ENCODE measurements at regions not wholly inside any gene's neighbourhood (a gene's known extent, or its start where the extent isn't known, plus 50 kb on each side); places are given as distances from the start of the nearest gene placed in this dataset.
A peak's percentile ranks its signal among the peaks of the same experiment; 100 is the strongest.
"Not testable (repeated sequence)": the region's sequence is repeated elsewhere in the genome, so short reads cannot be mapped to it uniquely, and the experiment has no call there.

DNA sequence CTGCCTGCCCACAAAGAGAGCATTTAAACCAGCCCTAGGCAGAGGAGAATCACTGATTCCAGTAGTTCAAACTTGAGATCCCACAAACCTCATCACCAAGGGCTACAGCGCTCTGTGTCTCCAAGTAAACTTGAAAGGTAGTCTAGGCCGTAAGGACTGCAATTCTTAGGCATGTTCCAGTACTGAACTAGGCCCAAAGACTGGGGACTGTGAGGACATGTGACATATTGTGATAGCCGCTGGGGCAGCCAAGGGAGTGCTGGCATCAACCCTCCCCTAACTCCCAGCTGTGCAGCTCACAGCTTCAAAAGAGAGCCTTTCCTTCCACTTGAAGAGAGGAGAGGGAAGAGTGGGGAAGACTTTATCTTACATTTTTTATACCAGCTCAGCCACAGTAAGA, 291.0 kb upstream of the PRR16 start:
- Mint-ChIP-seq H3K4me3 (ENCODE audit: unreplicated experiment) (no peak overlapping the region), H3K27me3 (ENCODE audit: unreplicated experiment) (peaks cover 31% of the 10 kb centered on the region), H3K9me3 (ENCODE audit: unreplicated experiment) (no peaks in the 10 kb centered on the region), H3K27ac (ENCODE audit: unreplicated experiment) (no peak overlapping the region), H3K36me3 (ENCODE audit: unreplicated experiment) (no peaks in the 10 kb centered on the region), H3K4me1 (ENCODE audit: unreplicated experiment) (no peaks in the 10 kb centered on the region)
- peak; percentile 67 for DNase-seq (ENCODE audit: extremely low spot score, unreplicated experiment)
- TF ChIP-seq, protein P1, sequence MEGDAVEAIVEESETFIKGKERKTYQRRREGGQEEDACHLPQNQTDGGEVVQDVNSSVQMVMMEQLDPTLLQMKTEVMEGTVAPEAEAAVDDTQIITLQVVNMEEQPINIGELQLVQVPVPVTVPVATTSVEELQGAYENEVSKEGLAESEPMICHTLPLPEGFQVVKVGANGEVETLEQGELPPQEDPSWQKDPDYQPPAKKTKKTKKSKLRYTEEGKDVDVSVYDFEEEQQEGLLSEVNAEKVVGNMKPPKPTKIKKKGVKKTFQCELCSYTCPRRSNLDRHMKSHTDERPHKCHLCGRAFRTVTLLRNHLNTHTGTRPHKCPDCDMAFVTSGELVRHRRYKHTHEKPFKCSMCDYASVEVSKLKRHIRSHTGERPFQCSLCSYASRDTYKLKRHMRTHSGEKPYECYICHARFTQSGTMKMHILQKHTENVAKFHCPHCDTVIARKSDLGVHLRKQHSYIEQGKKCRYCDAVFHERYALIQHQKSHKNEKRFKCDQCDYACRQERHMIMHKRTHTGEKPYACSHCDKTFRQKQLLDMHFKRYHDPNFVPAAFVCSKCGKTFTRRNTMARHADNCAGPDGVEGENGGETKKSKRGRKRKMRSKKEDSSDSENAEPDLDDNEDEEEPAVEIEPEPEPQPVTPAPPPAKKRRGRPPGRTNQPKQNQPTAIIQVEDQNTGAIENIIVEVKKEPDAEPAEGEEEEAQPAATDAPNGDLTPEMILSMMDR (IDR thresholded peaks at IDR 0.05), result no peak

DNA sequence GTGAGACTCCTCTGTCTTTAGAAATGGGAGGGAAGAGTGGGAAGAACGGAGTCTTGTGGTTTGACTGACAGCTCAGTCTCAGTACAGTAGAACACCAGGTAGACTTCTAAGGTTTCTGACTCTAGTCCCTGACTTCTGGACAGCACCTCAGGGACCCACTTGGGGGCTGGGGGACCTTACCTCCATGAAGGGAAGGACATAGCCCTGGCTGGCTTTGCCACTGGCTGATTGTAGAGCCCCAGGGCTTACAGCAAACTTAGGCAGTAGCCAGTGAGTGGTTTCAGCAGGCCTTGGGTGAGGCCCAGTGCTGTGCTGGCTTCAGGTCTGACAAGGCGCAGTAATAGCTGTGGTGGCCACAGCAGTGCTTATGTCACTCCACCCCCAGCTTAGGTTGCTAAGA, 290.0 kb upstream of the PRR16 start:
- Mint-ChIP-seq H3K27me3 (ENCODE audit: unreplicated experiment) (peaks cover 23% of the 10 kb centered on the region), H3K27ac (ENCODE audit: unreplicated experiment) (no peak overlapping the region), H3K9me3 (ENCODE audit: unreplicated experiment) (no peaks in the 10 kb centered on the region), H3K36me3 (ENCODE audit: unreplicated experiment) (no peaks in the 10 kb centered on the region), H3K4me1 (ENCODE audit: unreplicated experiment) (no peaks in the 10 kb centered on the region), H3K4me3 (ENCODE audit: unreplicated experiment) (no peak overlapping the region)
- DNase-seq (ENCODE audit: extremely low spot score, unreplicated experiment), result peak; percentile 69
- TF ChIP-seq, protein P1 (IDR thresholded peaks at IDR 0.05), result no peak

DNA sequence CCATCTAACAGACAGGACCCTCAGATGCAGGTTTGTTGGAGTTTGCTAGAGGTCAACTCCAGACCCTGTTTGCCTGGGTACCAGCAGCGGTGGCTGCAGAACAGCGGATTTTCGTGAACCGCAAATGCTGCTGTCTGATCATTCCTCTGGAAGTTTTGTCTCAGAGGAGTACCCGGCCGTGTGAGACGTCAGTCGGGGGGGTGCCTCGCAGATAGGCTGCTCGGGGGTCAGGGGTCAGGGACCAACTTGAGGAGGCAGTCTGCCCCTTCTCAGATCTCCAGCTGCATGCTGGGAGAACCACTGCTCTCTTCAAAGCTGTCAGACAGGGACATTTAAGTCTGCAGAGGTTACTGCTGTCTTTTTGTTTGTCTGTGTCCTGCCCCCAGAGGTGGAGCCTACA, 282.9 kb upstream of the PRR16 start:
- H3K4me3 Mint-ChIP-seq (ENCODE audit: unreplicated experiment); H3K4me1 Mint-ChIP-seq (ENCODE audit: unreplicated experiment); DNase-seq (ENCODE audit: extremely low spot score, unreplicated experiment); H3K36me3 Mint-ChIP-seq (ENCODE audit: unreplicated experiment); H3K27ac Mint-ChIP-seq (ENCODE audit: unreplicated experiment); H3K9me3 Mint-ChIP-seq (ENCODE audit: unreplicated experiment): not testable (repeated sequence)
- peaks cover 19% of the 10 kb centered on the region for H3K27me3 Mint-ChIP-seq (ENCODE audit: unreplicated experiment)

DNA sequence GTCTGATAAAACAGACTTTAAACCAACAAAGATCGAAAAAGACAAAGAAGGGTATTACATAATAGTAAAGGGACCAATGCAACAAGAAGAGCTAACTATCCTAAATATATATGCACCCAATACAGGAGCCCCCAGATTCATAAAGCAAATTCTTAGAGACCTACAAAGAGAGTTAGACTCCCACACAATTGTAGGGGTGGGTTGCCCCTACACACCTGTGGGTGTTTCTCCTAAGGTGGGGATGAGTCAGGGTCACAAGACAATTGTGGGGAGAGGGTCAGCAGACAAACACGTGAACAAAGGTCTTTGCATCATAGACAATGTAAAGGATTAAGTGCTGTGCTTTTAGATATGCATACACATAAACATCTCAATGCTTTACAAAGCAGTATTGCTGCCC, 269.4 kb upstream of the PRR16 start:
- not testable (repeated sequence) for H3K9me3 Mint-ChIP-seq (ENCODE audit: unreplicated experiment)
- peaks cover 52% of the 10 kb centered on the region for H3K27me3 Mint-ChIP-seq (ENCODE audit: unreplicated experiment)

DNA sequence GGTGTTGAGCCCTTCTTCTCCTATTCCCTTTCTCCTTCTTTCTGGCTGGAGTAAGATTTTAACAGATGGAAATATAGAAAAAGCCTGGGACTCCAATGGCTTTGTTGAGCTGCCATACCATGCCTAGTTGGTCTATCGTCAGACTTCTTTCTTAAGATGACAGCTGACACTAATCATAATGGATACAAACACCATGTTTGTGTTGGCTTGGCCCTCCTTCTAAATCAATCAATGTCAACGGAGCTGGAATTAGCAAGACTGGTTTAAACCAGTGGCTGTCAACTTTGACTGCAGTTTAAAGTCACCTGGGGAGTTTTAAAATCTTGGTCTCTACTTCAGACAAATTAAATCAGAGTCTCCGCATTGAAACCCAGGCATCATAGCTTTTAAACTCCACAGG, 264.5 kb upstream of the PRR16 start:
- Mint-ChIP-seq H3K27me3 (ENCODE audit: unreplicated experiment) (peaks cover 29% of the 10 kb centered on the region), H3K4me3 (ENCODE audit: unreplicated experiment) (no peak overlapping the region), H3K9me3 (ENCODE audit: unreplicated experiment) (peaks cover 2% of the 10 kb centered on the region), H3K27ac (ENCODE audit: unreplicated experiment) (no peak overlapping the region), H3K4me1 (ENCODE audit: unreplicated experiment) (no peaks in the 10 kb centered on the region), H3K36me3 (ENCODE audit: unreplicated experiment) (no peaks in the 10 kb centered on the region)
- TF ChIP-seq, protein P1 (IDR thresholded peaks at IDR 0.05), result no peak
- no peak for DNase-seq (ENCODE audit: extremely low spot score, unreplicated experiment)

More for the DNA sequence above, 269.4 kb upstream of the PRR16 start:
- not testable (repeated sequence) for H3K4me1 Mint-ChIP-seq (ENCODE audit: unreplicated experiment); H3K27ac Mint-ChIP-seq (ENCODE audit: unreplicated experiment); H3K36me3 Mint-ChIP-seq (ENCODE audit: unreplicated experiment); DNase-seq (ENCODE audit: extremely low spot score, unreplicated experiment); H3K4me3 Mint-ChIP-seq (ENCODE audit: unreplicated experiment)

DNA sequence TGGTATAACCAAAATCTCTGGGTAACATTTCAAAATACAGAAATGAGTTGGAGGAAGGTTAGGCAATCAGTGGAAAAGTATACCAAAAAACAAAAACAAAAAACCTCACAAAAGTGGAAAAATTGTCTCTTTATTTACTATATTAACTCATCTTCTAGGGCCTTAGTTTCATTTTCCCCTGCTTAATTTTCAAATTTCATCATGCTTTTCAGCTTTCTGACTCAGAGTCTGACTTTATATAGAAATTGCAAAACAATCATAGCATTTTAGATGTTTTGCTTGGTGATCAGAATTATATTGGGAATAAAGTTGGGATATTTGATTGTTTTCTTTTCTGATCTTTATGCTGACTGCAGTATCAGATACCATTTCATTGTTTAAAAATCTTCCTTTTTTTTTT, 257.0 kb upstream of the PRR16 start:
- no peaks in the 10 kb centered on the region for H3K9me3 Mint-ChIP-seq (ENCODE audit: unreplicated experiment)
- H3K4me3 Mint-ChIP-seq (ENCODE audit: unreplicated experiment), result no peak overlapping the region
- H3K36me3 Mint-ChIP-seq (ENCODE audit: unreplicated experiment), result no peaks in the 10 kb centered on the region
- H3K4me1 Mint-ChIP-seq (ENCODE audit: unreplicated experiment), result no peaks in the 10 kb centered on the region
- DNase-seq (ENCODE audit: extremely low spot score, unreplicated experiment), result no peak
- no peak overlapping the region for H3K27ac Mint-ChIP-seq (ENCODE audit: unreplicated experiment)
- TF ChIP-seq, protein P1 (IDR thresholded peaks at IDR 0.05), result no peak
- H3K27me3 Mint-ChIP-seq (ENCODE audit: unreplicated experiment), result peaks cover 27% of the 10 kb centered on the region

All from osteocyte (in vitro differentiated cells).